ENCODE measurements at regions not wholly inside any gene's neighbourhood (a gene's known extent, or its start where the extent isn't known, plus 50 kb on each side); places are given as distances from the start of the nearest gene placed in this dataset.

- DNase-seq: no peak
- Histone ChIP-seq H3K36me3 (replicated peaks; ENCODE audit: insufficient read depth, low read length) (no peaks in the 10 kb centered on the region), H3K9ac (ENCODE audit: low read length) (no peak overlapping the region), H3K4me3 (ENCODE audit: low read length) (no peak overlapping the region), H3K27me3 (replicated peaks; ENCODE audit: insufficient read depth, low read length) (no peaks in the 10 kb centered on the region), H3K4me2 (ENCODE audit: low read depth, low read length) (no peak overlapping the region), H4K20me1 (ENCODE audit: insufficient read depth, low read length) (no peaks in the 10 kb centered on the region), H2AFZ (ENCODE audit: low read length) (no peak overlapping the region), H3K4me1 (ENCODE audit: low read length) (no peaks in the 10 kb centered on the region), H3K9me3 (replicated peaks; ENCODE audit: insufficient read depth, low read length) (no peaks in the 10 kb centered on the region), H3K79me2 (ENCODE audit: low read length) (no peaks in the 10 kb centered on the region), H3K9me2 (replicated peaks; ENCODE audit: insufficient read depth, low read length) (no peaks in the 10 kb centered on the region), H3F3A (ENCODE audit: insufficient read depth, low read length) (no peaks in the 10 kb centered on the region), H3K27ac (ENCODE audit: low read length) (no peak overlapping the region)
- TF ChIP-seq CTCF (IDR thresholded peaks at IDR 0.05; ENCODE audit: low read length) (no peak), EZH2 (optimal IDR thresholded peaks at IDR 0.05; ENCODE audit: low read depth, low read length) (no peak), EZH2phosphoT487 (IDR thresholded peaks at IDR 0.05; ENCODE audit: low read length) (no peak)
These were observed 309.7 kb upstream of the MPDZ start for GRCh38 chr9:13589034-13589737.

GRCh38 chr9:13588151-13589033 is 308.9 kb upstream of the MPDZ start:
- H3K9ac ChIP-seq (ENCODE audit: low read length): no peak overlapping the region
- H3K79me2 ChIP-seq (ENCODE audit: low read length): no peaks in the 10 kb centered on the region
- H3K36me3 ChIP-seq (replicated peaks; ENCODE audit: insufficient read depth, low read length): no peaks in the 10 kb centered on the region
- H3K4me1 ChIP-seq (ENCODE audit: low read length): no peaks in the 10 kb centered on the region
- H3F3A ChIP-seq (ENCODE audit: insufficient read depth, low read length): no peaks in the 10 kb centered on the region
- no peak overlapping the region for H2AFZ ChIP-seq (ENCODE audit: low read length)
- no peak overlapping the region for H3K4me2 ChIP-seq (ENCODE audit: low read depth, low read length)
- no peak for DNase-seq
- H4K20me1 ChIP-seq (ENCODE audit: insufficient read depth, low read length): no peaks in the 10 kb centered on the region
- TF ChIP-seq EZH2 (optimal IDR thresholded peaks at IDR 0.05; ENCODE audit: low read depth, low read length): no peak
- no peak for TF ChIP-seq EZH2phosphoT487 (IDR thresholded peaks at IDR 0.05; ENCODE audit: low read length)
- TF ChIP-seq CTCF (IDR thresholded peaks at IDR 0.05; ENCODE audit: low read length): no peak
- H3K9me3 ChIP-seq (replicated peaks; ENCODE audit: insufficient read depth, low read length): no peaks in the 10 kb centered on the region
- no peak overlapping the region for H3K27ac ChIP-seq (ENCODE audit: low read length)
- no peaks in the 10 kb centered on the region for H3K27me3 ChIP-seq (replicated peaks; ENCODE audit: insufficient read depth, low read length)
- no peak overlapping the region for H3K4me3 ChIP-seq (ENCODE audit: low read length)
- H3K9me2 ChIP-seq (replicated peaks; ENCODE audit: insufficient read depth, low read length): no peaks in the 10 kb centered on the region

GRCh38 chr9:13587571-13587970 is 308.1 kb upstream of the MPDZ start:
- Histone ChIP-seq H3K9me2 (replicated peaks; ENCODE audit: insufficient read depth, low read length) (no peaks in the 10 kb centered on the region), H3K4me1 (ENCODE audit: low read length) (no peaks in the 10 kb centered on the region), H3K27me3 (replicated peaks; ENCODE audit: insufficient read depth, low read length) (no peaks in the 10 kb centered on the region), H3K27ac (ENCODE audit: low read length) (no peak overlapping the region), H3K36me3 (replicated peaks; ENCODE audit: insufficient read depth, low read length) (no peaks in the 10 kb centered on the region), H3K9me3 (replicated peaks; ENCODE audit: insufficient read depth, low read length) (no peaks in the 10 kb centered on the region), H3F3A (ENCODE audit: insufficient read depth, low read length) (no peaks in the 10 kb centered on the region), H3K4me2 (ENCODE audit: low read depth, low read length) (no peak overlapping the region), H4K20me1 (ENCODE audit: insufficient read depth, low read length) (no peaks in the 10 kb centered on the region), H3K79me2 (ENCODE audit: low read length) (no peaks in the 10 kb centered on the region), H2AFZ (ENCODE audit: low read length) (no peak overlapping the region), H3K9ac (ENCODE audit: low read length) (no peak overlapping the region), H3K4me3 (ENCODE audit: low read length) (no peak overlapping the region)
- TF ChIP-seq EZH2phosphoT487 (IDR thresholded peaks at IDR 0.05; ENCODE audit: low read length) (no peak), CTCF (IDR thresholded peaks at IDR 0.05; ENCODE audit: low read length) (no peak), EZH2 (optimal IDR thresholded peaks at IDR 0.05; ENCODE audit: low read depth, low read length) (no peak)
- no peak for DNase-seq
